GM19452 (cell line): ENCODE measurements at regions not wholly inside any gene's neighbourhood (a gene's known extent, or its start where the extent isn't known, plus 50 kb on each side); places are given as distances from the start of the nearest gene placed in this dataset.

Experiments used
- ATAC-seq: cut with Tn5 transposase; IDR thresholded peaks from one replicate; pipeline ENCODE4 v1.9.1; 2021; ENCODE audit not compliant: unreplicated experiment

- ATAC-seq = no peak
Measured at GRCh38 chr13:105991622-105992277, 543.7 kb downstream of the EFNB2 start.

GRCh38 chr13:105991131-105991530 lies 544.3 kb downstream of the EFNB2 start:
- no peak for ATAC-seq

GRCh38 chr13:105990256-105990958 lies 545.1 kb downstream of the EFNB2 start:
- ATAC-seq = no peak

GRCh38 chr13:105984646-105985045 lies 550.8 kb downstream of the EFNB2 start:
- no peak for ATAC-seq

GRCh38 chr13:105984236-105984635 lies 551.2 kb downstream of the EFNB2 start:
- ATAC-seq = no peak

GRCh38 chr13:105982219-105982930 lies 553.1 kb downstream of the EFNB2 start:
- ATAC-seq = no peak

- no peak for ATAC-seq
Measured at GRCh38 chr13:105979131-105980011, 556.1 kb downstream of the EFNB2 start.

GRCh38 chr13:105974380-105974779 lies 561.1 kb downstream of the EFNB2 start:
- ATAC-seq = no peak

GRCh38 chr13:105972811-105973590 lies 562.5 kb downstream of the EFNB2 start:
- no peak for ATAC-seq

- no peak for ATAC-seq
Measured at GRCh38 chr13:105972306-105972721, 563.1 kb downstream of the EFNB2 start.

- no peak for ATAC-seq
Measured at GRCh38 chr13:105971738-105972137, 563.7 kb downstream of the EFNB2 start.

GRCh38 chr13:105971312-105971711 lies 564.1 kb downstream of the EFNB2 start:
- no peak for ATAC-seq

- no peak for ATAC-seq
Measured at GRCh38 chr13:105969761-105970160, 565.7 kb downstream of the EFNB2 start.

GRCh38 chr13:105965910-105966309 lies 569.6 kb downstream of the EFNB2 start:
- no peak for ATAC-seq

- no peak for ATAC-seq
Measured at GRCh38 chr13:105962080-105962479, 573.4 kb downstream of the EFNB2 start.

GRCh38 chr13:105961438-105961837 lies 574.0 kb downstream of the EFNB2 start:
- no peak for ATAC-seq

- no peak for ATAC-seq
Measured at GRCh38 chr13:105960326-105960725, 575.1 kb downstream of the EFNB2 start.

- ATAC-seq = no peak
Measured at GRCh38 chr13:105959876-105960275, 575.6 kb downstream of the EFNB2 start.

GRCh38 chr13:105957769-105958438 lies 577.6 kb downstream of the EFNB2 start:
- no peak for ATAC-seq

GRCh38 chr13:105956921-105957320 lies 578.5 kb downstream of the EFNB2 start:
- no peak for ATAC-seq
